Loucy (cell line): ENCODE measurements at regions not wholly inside any gene's neighbourhood (a gene's known extent, or its start where the extent isn't known, plus 50 kb on each side); places are given as distances from the start of the nearest gene placed in this dataset.

Source experiments
- EZH2phosphoT487 ChIP-seq: fragments of 200-600 bp; IDR thresholded peaks from 2 replicates; pipeline ENCODE4 v1.6.1; 2018; ENCODE audit warnings: antibody characterized with exemption, mild to moderate bottlenecking, moderate library complexity, borderline replicate concordance
- TF ChIP-seq, protein P1 (sequence below): fragments of 200-600 bp; sonication (generic); conservative IDR thresholded peaks from 2 replicates; pipeline ENCODE4 v1.5.1; 2014; ENCODE audit warnings: mild to moderate bottlenecking, antibody characterized with exemption, low read length

- TF ChIP-seq, protein P1, sequence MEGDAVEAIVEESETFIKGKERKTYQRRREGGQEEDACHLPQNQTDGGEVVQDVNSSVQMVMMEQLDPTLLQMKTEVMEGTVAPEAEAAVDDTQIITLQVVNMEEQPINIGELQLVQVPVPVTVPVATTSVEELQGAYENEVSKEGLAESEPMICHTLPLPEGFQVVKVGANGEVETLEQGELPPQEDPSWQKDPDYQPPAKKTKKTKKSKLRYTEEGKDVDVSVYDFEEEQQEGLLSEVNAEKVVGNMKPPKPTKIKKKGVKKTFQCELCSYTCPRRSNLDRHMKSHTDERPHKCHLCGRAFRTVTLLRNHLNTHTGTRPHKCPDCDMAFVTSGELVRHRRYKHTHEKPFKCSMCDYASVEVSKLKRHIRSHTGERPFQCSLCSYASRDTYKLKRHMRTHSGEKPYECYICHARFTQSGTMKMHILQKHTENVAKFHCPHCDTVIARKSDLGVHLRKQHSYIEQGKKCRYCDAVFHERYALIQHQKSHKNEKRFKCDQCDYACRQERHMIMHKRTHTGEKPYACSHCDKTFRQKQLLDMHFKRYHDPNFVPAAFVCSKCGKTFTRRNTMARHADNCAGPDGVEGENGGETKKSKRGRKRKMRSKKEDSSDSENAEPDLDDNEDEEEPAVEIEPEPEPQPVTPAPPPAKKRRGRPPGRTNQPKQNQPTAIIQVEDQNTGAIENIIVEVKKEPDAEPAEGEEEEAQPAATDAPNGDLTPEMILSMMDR = no peak
- TF ChIP-seq EZH2phosphoT487 = no peak
Observed at GRCh38 chr12:46710125-46710743, 115.6 kb downstream of the SLC38A4 start.
